ENCODE measurements at regions not wholly inside any gene's neighbourhood (a gene's known extent, or its start where the extent isn't known, plus 50 kb on each side); places are given as distances from the start of the nearest gene placed in this dataset.

DNA sequence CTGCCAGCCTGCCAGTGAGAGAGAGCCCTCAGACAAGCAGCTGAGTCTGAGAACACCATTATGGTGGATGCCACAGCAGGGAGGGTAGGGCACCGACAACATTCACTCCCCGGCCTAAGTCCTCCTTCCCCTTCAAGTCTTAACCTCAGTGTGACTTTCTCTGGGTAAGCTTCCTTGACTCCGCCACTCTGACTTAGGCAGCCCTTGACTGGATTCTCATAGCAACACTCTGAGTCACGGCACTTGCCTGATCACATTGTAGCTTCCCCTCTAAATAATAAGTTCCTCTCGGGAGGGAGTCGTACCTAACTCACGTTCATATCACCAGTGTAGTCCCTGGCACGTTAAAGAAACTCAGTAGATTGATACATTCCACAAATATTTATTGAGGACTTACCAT is 180.5 kb downstream of the FOXB1 start:
- no peak overlapping the region for H3K9ac ChIP-seq (ENCODE audit: low read depth, low read length)
- no peaks in the 10 kb centered on the region for H3K36me3 ChIP-seq (ENCODE audit: control insufficient read depth, insufficient read depth, low read length)
- H3K4me3 ChIP-seq (ENCODE audit: low read depth, low read length): no peak overlapping the region
- no peaks in the 10 kb centered on the region for H3K4me1 ChIP-seq (ENCODE audit: control insufficient read depth, insufficient read depth, low read length)
- H3K27me3 ChIP-seq (ENCODE audit: control insufficient read depth, insufficient read depth, low read length): no peaks in the 10 kb centered on the region
- H3K9me3 ChIP-seq (ENCODE audit: control insufficient read depth, insufficient read depth, low read length): no peaks in the 10 kb centered on the region

DNA sequence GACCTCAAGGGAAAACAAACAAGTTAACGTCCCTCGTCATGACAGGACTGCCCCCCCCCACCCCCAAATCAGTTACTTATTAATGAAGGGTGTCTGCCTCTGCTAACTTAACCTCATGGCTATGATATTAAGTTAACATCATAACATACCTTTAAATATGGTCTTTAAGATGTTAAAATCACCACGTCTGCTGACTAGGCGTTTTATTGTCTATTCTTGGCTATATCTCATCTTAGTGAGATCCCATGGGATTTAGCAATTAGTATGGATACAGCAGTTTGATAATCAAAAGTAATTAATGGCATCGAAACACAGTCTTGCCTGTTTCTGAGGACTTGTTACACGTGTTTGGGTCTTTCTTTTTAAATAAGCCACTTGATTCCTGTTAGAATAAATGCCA is 186.9 kb downstream of the FOXB1 start:
- Histone ChIP-seq H3K36me3 (ENCODE audit: control insufficient read depth, insufficient read depth, low read length) (no peaks in the 10 kb centered on the region), H3K4me1 (ENCODE audit: control insufficient read depth, insufficient read depth, low read length) (no peaks in the 10 kb centered on the region), H3K4me3 (ENCODE audit: low read depth, low read length) (no peak overlapping the region), H3K9ac (ENCODE audit: low read depth, low read length) (no peak overlapping the region), H3K27me3 (ENCODE audit: control insufficient read depth, insufficient read depth, low read length) (no peaks in the 10 kb centered on the region), H3K9me3 (ENCODE audit: control insufficient read depth, insufficient read depth, low read length) (no peaks in the 10 kb centered on the region)

DNA sequence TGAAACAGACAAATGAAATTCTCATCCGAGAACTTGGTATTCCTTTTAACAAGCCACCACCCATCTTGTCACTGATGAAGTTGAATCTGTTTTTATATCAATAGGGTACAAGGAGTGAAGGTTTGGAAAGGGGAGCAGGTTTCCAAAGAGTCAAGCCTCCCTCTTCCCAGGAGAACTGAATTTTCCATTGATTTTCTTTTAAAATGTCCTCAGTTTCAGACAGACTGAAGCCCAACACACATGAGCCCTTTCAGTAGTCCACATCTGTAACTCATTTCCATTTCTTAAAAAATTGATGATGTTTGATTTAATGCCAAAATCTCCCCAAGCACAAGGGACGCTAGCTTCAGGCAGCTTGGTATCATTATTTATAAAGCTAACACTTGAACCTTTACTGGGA is 187.7 kb downstream of the FOXB1 start:
- Histone ChIP-seq H3K36me3 (ENCODE audit: control insufficient read depth, insufficient read depth, low read length) (no peaks in the 10 kb centered on the region), H3K27me3 (ENCODE audit: control insufficient read depth, insufficient read depth, low read length) (no peaks in the 10 kb centered on the region), H3K9ac (ENCODE audit: low read depth, low read length) (no peak overlapping the region)

DNA sequence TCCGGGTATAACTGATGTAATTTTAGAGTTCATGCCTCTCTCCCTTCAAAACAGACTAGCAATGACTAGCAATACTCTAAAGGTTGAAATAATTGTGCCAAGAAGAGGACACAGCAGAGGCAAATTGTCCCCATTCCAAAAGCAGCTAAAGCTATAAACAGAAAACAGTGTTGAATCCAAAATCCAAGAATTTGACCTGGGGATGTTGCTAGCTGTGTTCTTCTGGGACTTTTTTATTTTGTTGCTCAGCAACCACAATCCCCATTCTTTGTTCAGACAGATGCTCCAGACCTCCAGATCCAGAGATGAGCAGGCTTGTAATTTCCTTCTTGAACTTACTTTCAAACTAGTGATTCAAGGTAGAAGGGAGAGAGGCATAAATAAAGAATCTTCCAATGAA is 191.5 kb downstream of the FOXB1 start:
- H3K36me3 ChIP-seq (ENCODE audit: control insufficient read depth, insufficient read depth, low read length): no peaks in the 10 kb centered on the region
- H3K9me3 ChIP-seq (ENCODE audit: control insufficient read depth, insufficient read depth, low read length): no peaks in the 10 kb centered on the region
- no peaks in the 10 kb centered on the region for H3K4me1 ChIP-seq (ENCODE audit: control insufficient read depth, insufficient read depth, low read length)
- no peak overlapping the region for H3K9ac ChIP-seq (ENCODE audit: low read depth, low read length)
- no peak overlapping the region for H3K4me3 ChIP-seq (ENCODE audit: low read depth, low read length)
- H3K27me3 ChIP-seq (ENCODE audit: control insufficient read depth, insufficient read depth, low read length): no peaks in the 10 kb centered on the region

More for the DNA sequence above, 187.7 kb downstream of the FOXB1 start:
- Histone ChIP-seq H3K4me3 (ENCODE audit: low read depth, low read length) (no peak overlapping the region), H3K4me1 (ENCODE audit: control insufficient read depth, insufficient read depth, low read length) (no peaks in the 10 kb centered on the region), H3K9me3 (ENCODE audit: control insufficient read depth, insufficient read depth, low read length) (no peaks in the 10 kb centered on the region)

DNA sequence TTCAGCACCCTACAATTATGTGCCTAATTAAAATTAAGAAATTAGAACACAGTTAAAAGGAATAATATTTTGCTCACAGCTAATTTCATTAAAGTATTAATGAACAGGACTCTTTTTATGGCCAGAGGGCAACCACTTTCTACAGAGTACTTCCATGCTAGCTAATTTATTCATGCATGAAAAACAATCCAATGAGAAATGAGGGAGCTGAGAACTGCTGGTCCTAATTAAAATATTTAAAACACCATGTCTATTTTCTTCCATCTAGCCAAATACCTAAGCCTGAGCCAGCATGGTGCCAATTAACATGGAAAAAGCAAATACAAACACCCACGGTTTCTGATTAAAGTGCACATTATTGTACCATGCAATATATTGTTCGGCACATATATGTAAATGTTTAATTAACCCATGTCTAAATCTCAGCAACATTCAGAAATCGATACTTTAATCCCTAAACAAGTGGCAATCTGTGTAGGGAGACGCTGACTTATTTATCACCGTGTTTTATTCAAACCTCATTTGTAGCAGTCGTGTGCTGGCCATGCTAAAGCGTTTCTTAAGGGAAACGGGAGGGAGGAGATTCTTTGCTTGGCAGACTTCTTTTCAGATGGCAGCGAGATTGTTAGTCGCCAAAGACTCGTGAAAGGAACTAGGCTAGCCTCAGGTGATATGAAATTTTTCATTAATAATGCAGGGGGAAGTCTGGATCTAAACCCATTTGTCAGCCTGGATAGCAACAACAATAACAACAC is 193.5 kb downstream of the ANXA2 start:
- Histone ChIP-seq H3K9me3 (ENCODE audit: control insufficient read depth, insufficient read depth, low read length) (no peaks in the 10 kb centered on the region), H3K36me3 (ENCODE audit: control insufficient read depth, insufficient read depth, low read length) (no peaks in the 10 kb centered on the region), H3K9ac (ENCODE audit: low read depth, low read length) (no peak overlapping the region), H3K4me1 (ENCODE audit: control insufficient read depth, insufficient read depth, low read length) (peaks cover 4% of the 10 kb centered on the region), H3K27me3 (ENCODE audit: control insufficient read depth, insufficient read depth, low read length) (no peaks in the 10 kb centered on the region), H3K4me3 (ENCODE audit: low read depth, low read length) (no peak overlapping the region)

- no peaks in the 10 kb centered on the region for H3K27me3 ChIP-seq (ENCODE audit: control insufficient read depth, insufficient read depth, low read length)
- peaks cover 4% of the 10 kb centered on the region for H3K4me1 ChIP-seq (ENCODE audit: control insufficient read depth, insufficient read depth, low read length)
- no peak overlapping the region for H3K4me3 ChIP-seq (ENCODE audit: low read depth, low read length)
- no peak overlapping the region for H3K9ac ChIP-seq (ENCODE audit: low read depth, low read length)
- H3K36me3 ChIP-seq (ENCODE audit: control insufficient read depth, insufficient read depth, low read length): no peaks in the 10 kb centered on the region
- no peaks in the 10 kb centered on the region for H3K9me3 ChIP-seq (ENCODE audit: control insufficient read depth, insufficient read depth, low read length)
Measured at GRCh38 chr15:60208709-60209108, 189.1 kb downstream of the ANXA2 start.

GRCh38 chr15:60212536-60212935 is 185.2 kb downstream of the ANXA2 start:
- Histone ChIP-seq H3K4me3 (ENCODE audit: low read depth, low read length) (no peak overlapping the region), H3K36me3 (ENCODE audit: control insufficient read depth, insufficient read depth, low read length) (no peaks in the 10 kb centered on the region), H3K9me3 (ENCODE audit: control insufficient read depth, insufficient read depth, low read length) (no peaks in the 10 kb centered on the region), H3K4me1 (ENCODE audit: control insufficient read depth, insufficient read depth, low read length) (no peaks in the 10 kb centered on the region), H3K9ac (ENCODE audit: low read depth, low read length) (no peak overlapping the region), H3K27me3 (ENCODE audit: control insufficient read depth, insufficient read depth, low read length) (no peaks in the 10 kb centered on the region)

DNA sequence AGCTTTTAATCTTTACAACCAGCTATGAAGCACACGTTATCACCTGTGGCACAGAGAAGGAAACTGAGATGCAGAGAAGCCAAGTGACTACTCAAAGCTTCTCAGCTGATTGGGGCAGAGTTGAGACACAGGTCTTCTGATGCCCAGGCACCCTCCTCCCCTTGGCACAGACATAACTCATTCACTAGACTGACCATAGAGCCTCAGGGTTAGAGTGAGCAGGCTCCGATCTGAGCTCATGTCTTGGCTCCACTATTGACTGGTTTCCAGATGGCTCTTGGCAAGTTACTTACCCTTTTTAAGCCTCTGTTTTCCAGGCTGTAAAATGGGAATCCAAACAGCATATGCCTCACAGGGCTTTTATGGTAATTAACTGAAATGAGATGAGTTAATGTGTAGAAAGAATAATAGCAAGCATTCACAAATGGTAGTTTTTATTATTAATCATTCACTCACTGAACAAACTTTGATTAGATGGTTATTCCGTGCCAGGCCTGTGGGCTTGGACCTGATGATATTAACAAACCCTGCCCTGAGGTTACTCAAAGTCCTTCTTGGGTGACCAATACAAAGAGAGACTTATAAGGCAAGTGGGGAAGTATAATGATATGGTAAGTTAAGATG is 184.3 kb downstream of the ANXA2 start:
- Histone ChIP-seq H3K9me3 (ENCODE audit: control insufficient read depth, insufficient read depth, low read length) (no peaks in the 10 kb centered on the region), H3K27me3 (ENCODE audit: control insufficient read depth, insufficient read depth, low read length) (no peaks in the 10 kb centered on the region), H3K9ac (ENCODE audit: low read depth, low read length) (no peak overlapping the region), H3K36me3 (ENCODE audit: control insufficient read depth, insufficient read depth, low read length) (no peaks in the 10 kb centered on the region), H3K4me1 (ENCODE audit: control insufficient read depth, insufficient read depth, low read length) (no peaks in the 10 kb centered on the region), H3K4me3 (ENCODE audit: low read depth, low read length) (no peak overlapping the region)

- H3K9ac ChIP-seq (ENCODE audit: low read depth, low read length): no peak overlapping the region
- no peak overlapping the region for H3K4me3 ChIP-seq (ENCODE audit: low read depth, low read length)
- no peaks in the 10 kb centered on the region for H3K9me3 ChIP-seq (ENCODE audit: control insufficient read depth, insufficient read depth, low read length)
- H3K27me3 ChIP-seq (ENCODE audit: control insufficient read depth, insufficient read depth, low read length): no peaks in the 10 kb centered on the region
- no peaks in the 10 kb centered on the region for H3K4me1 ChIP-seq (ENCODE audit: control insufficient read depth, insufficient read depth, low read length)
- H3K36me3 ChIP-seq (ENCODE audit: control insufficient read depth, insufficient read depth, low read length): no peaks in the 10 kb centered on the region
Measured at GRCh38 chr15:60214201-60214600, 183.6 kb downstream of the ANXA2 start.

GRCh38 chr15:60215225-60215963 is 182.4 kb downstream of the ANXA2 start:
- no peak overlapping the region for H3K4me3 ChIP-seq (ENCODE audit: low read depth, low read length)
- no peak overlapping the region for H3K9ac ChIP-seq (ENCODE audit: low read depth, low read length)
- H3K27me3 ChIP-seq (ENCODE audit: control insufficient read depth, insufficient read depth, low read length): no peaks in the 10 kb centered on the region
- no peaks in the 10 kb centered on the region for H3K4me1 ChIP-seq (ENCODE audit: control insufficient read depth, insufficient read depth, low read length)
- H3K9me3 ChIP-seq (ENCODE audit: control insufficient read depth, insufficient read depth, low read length): no peaks in the 10 kb centered on the region
- no peaks in the 10 kb centered on the region for H3K36me3 ChIP-seq (ENCODE audit: control insufficient read depth, insufficient read depth, low read length)

GRCh38 chr15:60217161-60217560 is 180.6 kb downstream of the ANXA2 start:
- H3K27me3 ChIP-seq (ENCODE audit: control insufficient read depth, insufficient read depth, low read length): no peaks in the 10 kb centered on the region
- no peaks in the 10 kb centered on the region for H3K4me1 ChIP-seq (ENCODE audit: control insufficient read depth, insufficient read depth, low read length)
- H3K36me3 ChIP-seq (ENCODE audit: control insufficient read depth, insufficient read depth, low read length): no peaks in the 10 kb centered on the region
- H3K4me3 ChIP-seq (ENCODE audit: low read depth, low read length): no peak overlapping the region
- no peak overlapping the region for H3K9ac ChIP-seq (ENCODE audit: low read depth, low read length)
- no peaks in the 10 kb centered on the region for H3K9me3 ChIP-seq (ENCODE audit: control insufficient read depth, insufficient read depth, low read length)

- no peaks in the 10 kb centered on the region for H3K4me1 ChIP-seq (ENCODE audit: control insufficient read depth, insufficient read depth, low read length)
- H3K27me3 ChIP-seq (ENCODE audit: control insufficient read depth, insufficient read depth, low read length): no peaks in the 10 kb centered on the region
- no peak overlapping the region for H3K9ac ChIP-seq (ENCODE audit: low read depth, low read length)
- no peaks in the 10 kb centered on the region for H3K36me3 ChIP-seq (ENCODE audit: control insufficient read depth, insufficient read depth, low read length)
- no peak overlapping the region for H3K4me3 ChIP-seq (ENCODE audit: low read depth, low read length)
- H3K9me3 ChIP-seq (ENCODE audit: control insufficient read depth, insufficient read depth, low read length): no peaks in the 10 kb centered on the region
Measured at GRCh38 chr15:60218256-60218655, 179.5 kb downstream of the ANXA2 start.
